Left ventricle myocardium inferior (tissue), 1 donor: ENCODE measurements at regions not wholly inside any gene's neighbourhood (a gene's known extent, or its start where the extent isn't known, plus 50 kb on each side); places are given as distances from the start of the nearest gene placed in this dataset.

ENCODE experiments used
- DNase-seq: peaks from one replicate; pipeline ENCODE4 v3.0.0-alpha.2; 2020
- H3K27ac ChIP-seq: fragments of 200-600 bp; replicated peaks from 2 replicates; pipeline ENCODE4 v1.8.0; 2021
- H3K27me3 ChIP-seq: fragments of 200-600 bp; 2 replicates; pipeline ENCODE4 v1.8.0; 2021; ENCODE audit warnings: low read depth
- H3K36me3 ChIP-seq: fragments of 200-600 bp; 2 replicates; pipeline ENCODE4 v1.8.0; 2021
- H3K4me1 ChIP-seq: fragments of 200-600 bp; 2 replicates; pipeline ENCODE4 v1.8.0; 2021
- H3K4me3 ChIP-seq: fragments of 200-600 bp; 2 replicates; pipeline ENCODE4 v1.8.0; 2021; ENCODE audit warnings: mild to moderate bottlenecking, moderate library complexity
- H3K9me3 ChIP-seq: fragments of 200-600 bp; replicated peaks from 2 replicates; pipeline ENCODE4 v1.8.0; 2021
- CTCF ChIP-seq: fragments of 200-600 bp; IDR thresholded peaks from 2 replicates; pipeline ENCODE4 v1.8.0; 2021; ENCODE audit warnings: antibody characterized with exemption, mild to moderate bottlenecking, borderline replicate concordance
- intact Hi-C: fragments of 100-400 bp; cut with micrococcal nuclease; formaldehyde crosslinking; loops from one replicate; pipeline ENCODE4 v1.11.0; 2022
- donor health status: DM: no; HTN: yes; CAD: no; lungs with severe emphysema.

- H3K27me3 ChIP-seq: peaks cover 15% of the 10 kb centered on the region
- H3K4me3 ChIP-seq: no peak overlapping the region
- no peaks in the 10 kb centered on the region for H3K36me3 ChIP-seq
- H3K27ac ChIP-seq: no peak overlapping the region
- no peak for TF ChIP-seq CTCF
- DNase-seq: no peak
- H3K9me3 ChIP-seq: no peaks in the 10 kb centered on the region
- intact Hi-C loops: no loop called here
- H3K4me1 ChIP-seq: peaks cover 6% of the 10 kb centered on the region
These were observed 75.3 kb upstream of the IL12B start for GRCh38 chr5:159405611-159406031.

GRCh38 chr5:159406571-159406970 lies 76.3 kb upstream of the IL12B start:
- Histone ChIP-seq H3K27ac (no peak overlapping the region), H3K27me3 (peaks cover 15% of the 10 kb centered on the region), H3K9me3 (no peaks in the 10 kb centered on the region), H3K4me1 (peaks cover 6% of the 10 kb centered on the region), H3K36me3 (no peaks in the 10 kb centered on the region), H3K4me3 (no peak overlapping the region)
- no peak for TF ChIP-seq CTCF
- no peak for DNase-seq
- intact Hi-C loops: no loop called here

GRCh38 chr5:159409801-159410200 lies 79.5 kb upstream of the IL12B start:
- no peak overlapping the region for H3K4me3 ChIP-seq
- no peak for TF ChIP-seq CTCF
- no peaks in the 10 kb centered on the region for H3K9me3 ChIP-seq
- H3K4me1 ChIP-seq: no peaks in the 10 kb centered on the region
- no peaks in the 10 kb centered on the region for H3K36me3 ChIP-seq
- H3K27me3 ChIP-seq: peaks cover 5% of the 10 kb centered on the region
- no peak for DNase-seq
- intact Hi-C loops: no loop called here
- H3K27ac ChIP-seq: no peak overlapping the region

GRCh38 chr5:159410480-159410879 lies 80.2 kb upstream of the IL12B start:
- intact Hi-C loops: no loop called here
- no peak overlapping the region for H3K4me3 ChIP-seq
- TF ChIP-seq CTCF: no peak
- H3K36me3 ChIP-seq: no peaks in the 10 kb centered on the region
- no peak overlapping the region for H3K27ac ChIP-seq
- no peak for DNase-seq
- no peaks in the 10 kb centered on the region for H3K4me1 ChIP-seq
- no peaks in the 10 kb centered on the region for H3K9me3 ChIP-seq
- peaks cover 5% of the 10 kb centered on the region for H3K27me3 ChIP-seq

- Histone ChIP-seq H3K27me3 (peaks cover 5% of the 10 kb centered on the region), H3K27ac (no peak overlapping the region), H3K4me3 (no peak overlapping the region), H3K4me1 (no peaks in the 10 kb centered on the region), H3K9me3 (no peaks in the 10 kb centered on the region), H3K36me3 (no peaks in the 10 kb centered on the region)
- no peak for DNase-seq
- intact Hi-C loops: no loop called here
- TF ChIP-seq CTCF: no peak
These were observed 80.8 kb upstream of the IL12B start for GRCh38 chr5:159411115-159411514.
